Pancreas (tissue), 10 donors: ENCODE measurements at regions not wholly inside any gene's neighbourhood (a gene's known extent, or its start where the extent isn't known, plus 50 kb on each side); places are given as distances from the start of the nearest gene placed in this dataset.

Source experiments
- ATAC-seq, 4 donors: fragments of 200-7000 bp; cut with Tn5 transposase; one replicate each; pipeline versions ENCODE4 v1.8.0 to v1.9.1; 2020; ENCODE audit warnings: mild to moderate bottlenecking in 4 of 4, moderate library complexity in 4 of 4
- DNase-seq, 6 donors: peaks; one replicate each; pipeline ENCODE4 v3.0.0-alpha.2; 2020
- FAIRE-seq: peaks from 2 replicates; lab custom pipeline; 2012; peaks lifted over from hg19 to GRCh38; lab: Jason Lieb, UNC
- H3K27ac ChIP-seq, 4 donors: fragments of 200-600 bp; sonication (generic); 1 replicate in 3 of 4; 2 replicates in 1 of 4; pipeline versions ENCODE4 v1.5.0 to v1.8.0; 2020
- H3K27me3 ChIP-seq, 4 donors: fragments of 200-600 bp; one replicate each; pipeline ENCODE4 v1.8.0; 2021
- H3K36me3 ChIP-seq, 3 donors: fragments of 200-600 bp; sonication (generic) in 1 of 3; one replicate each; pipeline versions ENCODE4 v1.5.0 to v1.8.0; 2020 to 2021
- H3K4me1 ChIP-seq, 3 donors: fragments of 200-600 bp; one replicate each; pipeline ENCODE4 v1.8.0; 2021
- H3K4me3 ChIP-seq, 4 donors: fragments of 200-600 bp; sonication (generic) in 2 of 4; one replicate each; pipeline versions ENCODE4 v1.5.0 to v1.8.0; 2020 to 2021
- H3K9me3 ChIP-seq, 4 donors: fragments of 200-600 bp; one replicate each; pipeline ENCODE4 v1.8.0; 2021
- WGBS, 2 donors: extraction: QIAGEN DNeasy Blood & Tissue Kit; methylation state at CpG; one replicate each; pipeline ENCODE4 v1.1.7; 2013; 5-methylcytosine and 5-hydroxymethylcytosine counted together
- intact Hi-C, 3 donors: fragments of 100-400 bp; cut with DNase I; formaldehyde crosslinking; loops; one replicate each; pipeline versions ENCODE4 v1.11.1 to v1.14.2; 2022
- TF ChIP-seq, protein P1 (sequence below), 4 donors: fragments of 200-600 bp; sonication (generic) in 3 of 4; IDR thresholded peaks; one replicate each; pipeline versions ENCODE4 v1.5.0 to v1.8.0; 2021; ENCODE audit warnings: antibody characterized with exemption in 4 of 4
- donor health status: healthy with polysubstance abuse.
- donor health status: DM: no; HTN: no; CAD: no; lungs with moderate emphysema.
- donor health status: DM: no; HTN: no; CAD: no.
- donor health status: control.
- donor health status: control.
- donor health status: Bipolar disorder and iron deficiency.
- donor health status: DM: yes; HTN: yes; CAD: no.
- donor health status: DM: no; HTN: no; CAD: no.
- donor health status: DM: no; HTN: no; CAD: no.
- donor health status: DM: yes; HTN: yes; CAD: no.

DNA sequence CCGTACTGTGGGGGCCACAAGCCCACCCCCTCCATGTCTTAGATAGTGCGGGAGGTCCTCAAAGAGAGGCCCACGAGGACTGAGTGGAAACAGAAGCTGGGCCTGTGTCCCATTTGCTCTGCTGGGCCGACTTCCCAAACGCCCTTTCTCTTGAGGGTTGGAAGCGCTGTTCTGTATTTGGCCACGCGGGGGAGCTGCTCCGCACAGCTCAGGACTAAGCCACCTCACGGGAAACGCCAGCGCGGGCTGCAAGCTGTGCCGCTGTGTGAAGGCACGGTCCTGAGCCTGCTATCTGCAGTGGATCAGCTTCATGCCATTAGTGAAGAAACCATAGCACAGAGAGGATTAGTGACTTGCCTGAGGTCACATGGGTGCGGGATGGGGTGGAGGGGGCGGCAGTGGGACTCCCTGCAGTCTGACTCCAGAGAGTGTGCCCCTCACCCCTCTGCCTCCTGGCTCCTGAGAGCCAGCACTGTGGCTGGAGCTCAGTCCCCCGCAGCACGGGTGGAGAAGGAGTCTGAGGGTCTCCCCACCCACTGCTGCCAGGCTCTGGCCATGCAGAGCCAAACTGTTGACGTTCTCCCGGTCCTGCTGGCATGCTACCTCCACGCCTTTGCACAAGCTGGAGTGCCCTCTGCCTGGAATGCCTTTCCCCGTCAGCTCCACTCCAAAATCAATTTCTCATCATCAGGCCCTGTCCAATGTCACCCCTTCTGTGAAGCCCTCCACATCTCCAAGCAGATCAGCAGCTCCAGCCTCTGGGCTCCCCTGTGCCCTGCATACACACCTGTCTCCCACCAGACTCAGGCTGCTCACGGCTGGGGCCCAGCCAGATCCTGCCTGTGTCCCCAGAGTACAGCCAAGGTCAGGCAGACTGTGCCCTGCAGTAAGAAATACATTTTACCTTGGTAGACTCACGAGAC lies 51.5 kb upstream of the LRRC32 start:
- Histone ChIP-seq H3K4me3 (peak overlapping the region in 1 of 4 donors; percentile 14), H3K27ac (no peak overlapping the region), H3K27me3 (no peaks in the 10 kb centered on the region), H3K4me1 (no peaks in the 10 kb centered on the region), H3K9me3 (no peaks in the 10 kb centered on the region), H3K36me3 (no peaks in the 10 kb centered on the region)
- 10 to 12% methylated on average over 25 of the region's 25 CpGs for WGBS, 2 donors
- FAIRE-seq (no peak), ATAC-seq (peak; percentile 97 to 99 (median 98)), DNase-seq (peak; percentile 67 to 96 (median 86))
- intact Hi-C loops: no loop called here
- TF ChIP-seq, protein P1, sequence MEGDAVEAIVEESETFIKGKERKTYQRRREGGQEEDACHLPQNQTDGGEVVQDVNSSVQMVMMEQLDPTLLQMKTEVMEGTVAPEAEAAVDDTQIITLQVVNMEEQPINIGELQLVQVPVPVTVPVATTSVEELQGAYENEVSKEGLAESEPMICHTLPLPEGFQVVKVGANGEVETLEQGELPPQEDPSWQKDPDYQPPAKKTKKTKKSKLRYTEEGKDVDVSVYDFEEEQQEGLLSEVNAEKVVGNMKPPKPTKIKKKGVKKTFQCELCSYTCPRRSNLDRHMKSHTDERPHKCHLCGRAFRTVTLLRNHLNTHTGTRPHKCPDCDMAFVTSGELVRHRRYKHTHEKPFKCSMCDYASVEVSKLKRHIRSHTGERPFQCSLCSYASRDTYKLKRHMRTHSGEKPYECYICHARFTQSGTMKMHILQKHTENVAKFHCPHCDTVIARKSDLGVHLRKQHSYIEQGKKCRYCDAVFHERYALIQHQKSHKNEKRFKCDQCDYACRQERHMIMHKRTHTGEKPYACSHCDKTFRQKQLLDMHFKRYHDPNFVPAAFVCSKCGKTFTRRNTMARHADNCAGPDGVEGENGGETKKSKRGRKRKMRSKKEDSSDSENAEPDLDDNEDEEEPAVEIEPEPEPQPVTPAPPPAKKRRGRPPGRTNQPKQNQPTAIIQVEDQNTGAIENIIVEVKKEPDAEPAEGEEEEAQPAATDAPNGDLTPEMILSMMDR (IDR thresholded peaks at IDR 0.05): peak; percentile 84 to 92 (median 89)

DNA sequence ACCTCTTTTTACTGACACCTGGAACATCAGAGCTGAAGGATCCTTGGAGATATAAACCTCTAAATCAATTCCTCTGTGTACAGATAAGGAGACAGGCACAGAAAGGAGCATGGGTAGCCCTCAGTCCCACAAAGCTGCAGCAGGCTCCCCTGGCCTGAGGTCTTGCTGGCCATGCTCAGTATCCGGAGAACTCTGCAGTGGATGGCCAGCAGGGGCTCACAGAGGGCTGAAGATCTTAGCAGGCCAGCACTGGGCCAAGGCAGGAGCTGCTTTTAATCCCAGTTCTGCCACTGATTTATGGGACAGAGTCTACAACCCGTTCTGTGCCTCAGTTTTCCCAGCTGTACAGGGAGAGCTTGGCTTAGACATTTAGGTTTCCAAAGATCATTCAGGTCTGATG lies 52.6 kb upstream of the LRRC32 start:
- Histone ChIP-seq H3K9me3 (no peaks in the 10 kb centered on the region), H3K4me3 (no peak overlapping the region), H3K27me3 (no peaks in the 10 kb centered on the region), H3K36me3 (no peaks in the 10 kb centered on the region), H3K27ac (no peak overlapping the region), H3K4me1 (no peaks in the 10 kb centered on the region)
- intact Hi-C loops: no loop called here
- TF ChIP-seq, protein P1 (IDR thresholded peaks at IDR 0.05): no peak
- no peak for FAIRE-seq
- DNase-seq: no peak
- no peak for ATAC-seq
- 64 to 88% methylated on average over 2 of the region's 2 CpGs for WGBS, 2 donors

DNA sequence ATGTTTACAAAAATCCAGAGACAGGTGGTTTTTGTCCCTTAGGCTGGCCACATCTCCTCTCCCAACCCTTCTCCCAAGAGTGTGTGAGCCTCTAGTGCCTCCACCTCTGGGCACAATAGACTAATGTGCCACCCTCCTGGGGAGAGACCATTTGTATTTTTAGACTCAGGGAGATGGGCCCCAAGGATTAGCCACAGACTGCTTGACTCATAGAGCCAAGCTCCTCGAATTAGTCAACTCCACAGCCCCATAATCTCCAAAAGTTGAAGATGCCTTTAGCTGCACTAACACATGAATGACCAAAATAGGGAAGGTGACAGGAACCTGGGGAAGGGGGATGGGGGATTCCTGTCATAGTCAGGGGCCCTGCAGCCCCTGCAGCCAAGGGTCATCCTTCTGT lies 53.0 kb upstream of the LRRC32 start:
- H3K27ac ChIP-seq: no peak overlapping the region
- FAIRE-seq (no peak), DNase-seq (no peak), ATAC-seq (no peak)
- no peaks in the 10 kb centered on the region for H3K4me1 ChIP-seq
- intact Hi-C loops: no loop called here
- WGBS, 2 donors: 54 to 67% methylated on average over 1 of the region's 1 CpG
- no peak overlapping the region for H3K4me3 ChIP-seq
- TF ChIP-seq, protein P1 (IDR thresholded peaks at IDR 0.05): no peak
- no peaks in the 10 kb centered on the region for H3K36me3 ChIP-seq
- H3K9me3 ChIP-seq: no peaks in the 10 kb centered on the region
- H3K27me3 ChIP-seq: no peaks in the 10 kb centered on the region

DNA sequence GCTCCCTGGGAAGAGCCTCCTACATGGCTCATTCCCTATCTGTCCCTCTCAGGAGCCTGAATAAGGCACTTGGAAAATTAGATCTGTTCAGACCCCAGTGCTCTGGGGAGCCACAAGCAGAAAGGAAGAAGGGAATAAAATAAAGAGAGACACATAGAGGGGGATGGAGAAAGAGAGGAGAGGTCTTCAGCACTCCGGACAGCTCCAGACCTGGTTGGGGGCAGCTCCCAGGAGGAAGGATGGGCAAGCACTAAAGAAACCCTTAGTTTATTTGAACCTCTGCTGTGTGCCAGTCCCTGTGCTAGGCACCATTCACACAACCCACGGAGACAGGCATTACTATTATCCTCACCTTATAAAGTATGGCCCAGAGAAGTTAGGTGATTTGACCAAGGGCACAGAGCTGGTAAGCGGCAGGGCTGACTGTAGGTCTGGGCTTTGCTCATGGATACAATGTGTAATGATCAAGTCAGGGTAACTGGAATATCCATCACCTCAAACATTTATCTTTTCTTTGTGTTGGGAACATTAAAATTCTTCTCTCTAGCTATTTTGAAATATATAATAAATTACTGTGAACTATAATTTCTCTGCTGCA lies 53.7 kb upstream of the LRRC32 start:
- Histone ChIP-seq H3K4me1 (no peaks in the 10 kb centered on the region), H3K27me3 (no peaks in the 10 kb centered on the region), H3K9me3 (no peaks in the 10 kb centered on the region), H3K36me3 (no peaks in the 10 kb centered on the region), H3K4me3 (no peak overlapping the region), H3K27ac (no peak overlapping the region)
- TF ChIP-seq, protein P1 (IDR thresholded peaks at IDR 0.05): no peak
- WGBS, 2 donors: 58 to 61% methylated on average over 3 of the region's 3 CpGs
- FAIRE-seq (no peak), DNase-seq (no peak), ATAC-seq (no peak)
- intact Hi-C loops: no loop called here

DNA sequence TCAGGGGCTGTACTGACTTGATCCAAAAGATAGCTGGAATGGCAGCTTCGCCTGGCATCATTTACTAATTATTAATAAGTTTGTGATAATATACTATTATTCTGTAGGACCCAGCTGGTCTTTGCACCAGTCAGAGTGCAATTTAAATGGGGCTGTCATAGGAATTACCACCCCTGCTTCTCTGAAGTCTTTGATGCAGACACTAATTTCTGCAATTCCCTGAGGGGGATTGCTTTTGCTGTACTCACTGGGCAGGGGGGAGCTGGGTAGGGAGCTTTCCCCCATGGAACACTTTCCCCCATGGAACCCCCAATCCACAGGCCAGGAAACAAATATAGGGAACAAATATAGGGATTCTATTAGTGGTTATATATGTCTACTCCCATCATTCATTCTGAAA lies 54.9 kb upstream of the TSKU start:
- no peak for ATAC-seq

More for the DNA sequence above, 54.9 kb upstream of the TSKU start:
- intact Hi-C loops: no loop called here
- no peaks in the 10 kb centered on the region for H3K36me3 ChIP-seq
- no peaks in the 10 kb centered on the region for H3K27me3 ChIP-seq
- no peaks in the 10 kb centered on the region for H3K9me3 ChIP-seq
- H3K27ac ChIP-seq: no peak overlapping the region
- TF ChIP-seq, protein P1 (IDR thresholded peaks at IDR 0.05): no peak
- no peak overlapping the region for H3K4me3 ChIP-seq
- DNase-seq: no peak
- WGBS, 2 donors: 68 to 73% methylated on average over 1 of the region's 1 CpG
- FAIRE-seq: no peak
- H3K4me1 ChIP-seq: no peaks in the 10 kb centered on the region
